ENCODE measurements at regions not wholly inside any gene's neighbourhood (a gene's known extent, or its start where the extent isn't known, plus 50 kb on each side); places are given as distances from the start of the nearest gene placed in this dataset.

DNA sequence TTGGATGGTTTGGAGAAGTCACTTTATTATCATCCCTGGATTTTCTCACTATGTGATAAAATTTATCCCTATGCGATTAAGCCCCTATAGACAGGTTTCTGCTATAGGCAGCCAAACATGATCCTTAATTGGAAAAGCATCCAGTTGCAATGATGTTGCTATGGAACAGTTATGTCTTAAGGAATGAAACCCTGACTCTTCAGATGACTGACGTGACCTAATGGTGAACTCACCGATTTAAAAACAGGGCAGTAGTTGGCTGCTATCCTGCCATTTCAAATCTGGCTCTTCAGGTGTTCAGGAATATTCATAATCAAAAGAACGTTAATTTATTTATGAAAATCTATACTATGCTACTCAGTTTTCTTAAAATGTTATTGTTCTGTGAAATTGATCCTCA lies 106.8 kb upstream of the ROBO1 start:
- intact Hi-C loops (cut with DNase I) = no loop called here
- DNase-seq (no peak), ATAC-seq (ENCODE audit: poor library complexity) (no peak)

DNA sequence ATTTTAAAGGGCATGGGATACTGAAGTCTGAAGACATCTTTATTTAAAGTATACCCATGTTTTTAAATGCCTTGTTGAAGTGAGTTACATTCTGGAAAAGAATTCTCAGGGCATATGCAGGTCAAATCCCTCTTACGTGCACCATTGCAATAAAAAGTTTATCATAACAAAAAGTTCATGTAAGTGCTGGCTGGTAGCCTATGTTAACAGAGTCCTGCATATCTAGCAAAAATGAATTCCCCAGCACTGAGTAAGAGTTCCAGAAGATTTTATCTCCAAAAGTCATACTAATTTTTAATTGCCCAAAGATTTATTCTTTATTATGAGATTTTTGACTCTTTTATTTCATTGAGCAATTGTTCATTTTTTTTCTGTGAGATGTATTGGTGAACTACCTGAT lies 104.7 kb upstream of the ROBO1 start:
- intact Hi-C loops (cut with DNase I) = no loop called here

DNA sequence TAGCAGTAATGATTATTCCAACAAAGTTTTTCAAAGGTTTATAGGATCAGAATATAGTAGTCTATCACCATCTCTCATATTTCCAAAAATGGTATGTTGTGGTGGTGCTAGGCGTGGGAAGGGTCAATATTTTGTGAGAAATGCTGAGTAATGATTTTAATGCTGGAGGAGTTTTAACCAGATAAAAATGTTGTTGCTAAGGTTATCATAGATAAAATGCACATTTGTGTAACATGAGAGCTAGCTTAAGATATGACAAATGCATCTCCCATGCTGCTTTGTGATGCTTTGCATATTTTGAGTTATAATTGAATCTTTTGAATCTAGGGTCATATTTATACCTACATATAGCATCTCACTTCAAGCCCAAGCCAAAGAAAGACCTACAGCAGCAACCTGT lies 103.9 kb upstream of the ROBO1 start:
- intact Hi-C loops (cut with DNase I) = no loop called here
- no peak for DNase-seq
- ATAC-seq (ENCODE audit: poor library complexity) = no peak

More for the DNA sequence above, 104.7 kb upstream of the ROBO1 start:
- DNase-seq (no peak), ATAC-seq (ENCODE audit: poor library complexity) (no peak)

DNA sequence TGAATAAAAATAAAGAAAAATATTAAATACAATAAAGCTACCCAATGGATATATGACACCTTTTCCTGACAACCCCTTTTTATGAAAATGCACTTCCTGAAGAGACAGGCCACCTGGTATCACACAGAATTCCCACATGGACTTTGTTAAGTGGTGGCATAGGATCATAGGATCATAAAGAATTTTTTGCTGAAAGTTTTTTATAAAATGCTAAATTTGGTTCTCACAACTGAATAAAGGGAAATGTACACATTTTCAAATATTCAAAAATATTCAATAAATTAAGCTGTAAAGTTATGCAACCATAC lies 102.5 kb upstream of the ROBO1 start:
- ATAC-seq (ENCODE audit: poor library complexity) (no peak), DNase-seq (no peak)
- intact Hi-C loops (cut with DNase I) = no loop called here

DNA sequence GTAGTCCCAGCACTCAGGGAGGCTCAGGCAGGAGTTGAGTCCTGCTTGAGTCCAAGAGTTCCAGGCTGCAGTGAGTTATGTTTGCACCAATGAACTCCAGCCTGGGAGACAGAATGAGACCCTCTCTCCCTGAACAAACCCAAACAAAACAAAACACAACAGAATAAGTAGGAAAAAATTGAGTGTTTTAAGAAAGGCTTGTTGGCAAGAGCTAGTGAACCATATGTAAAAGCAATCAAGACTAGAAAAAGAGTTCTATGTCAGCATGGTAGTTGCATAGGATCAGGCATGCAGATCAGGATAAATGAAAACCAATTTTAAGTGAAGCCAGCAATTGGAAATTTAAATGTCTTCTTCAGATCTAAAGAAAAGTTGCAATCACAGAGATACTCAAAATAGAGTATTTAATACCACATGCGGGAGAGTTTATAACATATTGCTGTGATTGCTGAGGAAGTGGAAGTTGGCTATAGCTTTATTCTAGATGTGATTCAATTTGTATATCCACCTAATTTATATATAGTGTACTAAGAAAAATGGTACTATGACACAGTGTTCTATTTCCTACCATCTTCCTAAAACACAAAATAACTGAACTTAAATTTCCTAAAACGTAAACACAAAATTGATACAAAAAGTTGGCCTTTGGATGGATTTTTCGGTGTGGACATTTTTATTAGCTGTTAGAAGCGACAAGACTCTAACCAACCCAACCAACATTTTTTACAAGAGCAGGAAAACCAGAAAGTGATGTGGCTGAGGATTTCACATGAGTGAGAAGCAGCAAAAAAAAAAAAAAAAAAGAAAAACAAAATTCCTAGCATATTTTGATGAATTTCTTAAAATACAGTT lies 101.9 kb upstream of the ROBO1 start:
- ATAC-seq (ENCODE audit: poor library complexity) (no peak), DNase-seq (no peak)
- intact Hi-C loops (cut with DNase I) = no loop called here

DNA sequence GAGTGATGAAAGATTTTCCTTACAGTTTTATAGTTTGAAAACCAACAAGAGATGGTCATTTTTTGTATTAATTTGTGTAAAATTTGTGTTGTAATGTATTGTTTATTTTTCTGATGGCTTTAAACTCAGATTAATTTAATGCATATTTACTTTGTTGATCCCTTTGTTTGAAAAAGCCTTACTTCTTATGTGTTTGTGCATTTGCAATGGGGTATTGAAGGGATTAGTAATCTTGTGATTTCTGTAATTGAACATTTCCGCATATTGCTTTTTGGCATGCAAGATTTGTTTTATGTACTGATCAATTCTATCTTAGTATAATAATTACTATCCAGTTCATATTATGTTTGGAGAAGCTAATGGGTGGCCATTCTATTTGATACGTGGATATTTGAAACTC lies 98.4 kb upstream of the ROBO1 start:
- intact Hi-C loops (cut with DNase I) = no loop called here
- no peak for ATAC-seq (ENCODE audit: poor library complexity)
- no peak for DNase-seq

DNA sequence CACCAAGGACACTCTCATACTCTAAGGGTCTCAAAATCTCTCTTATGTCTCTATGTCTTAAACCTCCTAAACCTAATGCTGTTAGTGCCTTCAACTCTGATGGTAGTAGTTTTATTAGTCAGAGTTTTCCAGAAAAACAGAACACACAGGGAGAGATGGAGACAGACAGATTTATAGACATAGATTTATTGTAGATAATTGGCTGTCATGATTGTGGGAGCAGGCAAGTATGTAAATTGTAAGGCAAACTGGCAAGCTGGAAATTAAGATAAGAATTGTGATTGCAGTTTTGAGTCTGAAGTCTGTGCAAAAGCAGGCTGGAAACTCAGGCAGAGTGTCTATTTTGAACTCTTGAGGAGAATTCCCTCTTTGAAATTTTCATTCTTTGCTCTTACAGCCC lies 96.3 kb upstream of the ROBO1 start:
- intact Hi-C loops (cut with DNase I) = no loop called here
- DNase-seq = no peak
- no peak for ATAC-seq (ENCODE audit: poor library complexity)

DNA sequence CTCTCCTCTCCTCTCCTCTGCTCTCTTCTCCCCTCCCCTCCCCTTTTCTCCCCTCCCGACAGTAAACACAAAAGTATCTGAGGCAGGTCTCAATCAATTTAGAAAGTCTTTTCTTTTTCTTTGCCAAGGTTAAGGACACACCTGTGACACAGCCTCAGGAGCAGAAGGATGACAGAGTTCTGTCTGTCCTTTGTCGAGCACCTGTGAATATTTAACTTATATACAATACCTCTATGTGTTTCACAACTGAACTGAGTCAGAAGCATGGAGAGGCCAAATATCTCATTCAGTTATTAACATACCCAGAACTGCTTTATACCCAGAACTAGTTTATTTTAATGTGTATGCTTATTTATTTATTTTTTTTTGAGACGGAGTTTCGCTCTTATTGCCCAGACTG lies 81.1 kb upstream of the ROBO1 start:
- DNase-seq = no peak
- ATAC-seq (ENCODE audit: poor library complexity) = no peak
- intact Hi-C loops (cut with DNase I) = no loop called here

DNA sequence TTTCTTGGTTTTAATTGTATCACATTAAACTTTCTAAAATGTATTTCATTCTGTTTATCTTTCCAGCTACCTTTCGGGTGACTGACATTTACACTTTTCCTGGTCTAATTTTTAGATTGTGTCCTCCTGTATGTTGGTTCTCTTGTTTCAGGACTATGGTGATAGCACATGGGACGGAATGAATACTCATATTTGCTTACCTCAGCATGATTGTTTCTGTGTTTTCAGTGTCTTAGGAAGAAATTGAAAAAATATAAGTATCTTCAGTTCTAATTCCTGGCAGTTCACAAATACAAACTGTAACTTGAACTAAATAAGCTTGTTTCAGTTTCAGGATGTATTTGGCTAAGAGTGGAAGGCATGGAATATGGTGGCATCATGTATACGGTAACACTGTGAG lies 80.1 kb upstream of the ROBO1 start:
- intact Hi-C loops (cut with DNase I) = no loop called here
- ATAC-seq (ENCODE audit: poor library complexity) (no peak), DNase-seq (no peak)

DNA sequence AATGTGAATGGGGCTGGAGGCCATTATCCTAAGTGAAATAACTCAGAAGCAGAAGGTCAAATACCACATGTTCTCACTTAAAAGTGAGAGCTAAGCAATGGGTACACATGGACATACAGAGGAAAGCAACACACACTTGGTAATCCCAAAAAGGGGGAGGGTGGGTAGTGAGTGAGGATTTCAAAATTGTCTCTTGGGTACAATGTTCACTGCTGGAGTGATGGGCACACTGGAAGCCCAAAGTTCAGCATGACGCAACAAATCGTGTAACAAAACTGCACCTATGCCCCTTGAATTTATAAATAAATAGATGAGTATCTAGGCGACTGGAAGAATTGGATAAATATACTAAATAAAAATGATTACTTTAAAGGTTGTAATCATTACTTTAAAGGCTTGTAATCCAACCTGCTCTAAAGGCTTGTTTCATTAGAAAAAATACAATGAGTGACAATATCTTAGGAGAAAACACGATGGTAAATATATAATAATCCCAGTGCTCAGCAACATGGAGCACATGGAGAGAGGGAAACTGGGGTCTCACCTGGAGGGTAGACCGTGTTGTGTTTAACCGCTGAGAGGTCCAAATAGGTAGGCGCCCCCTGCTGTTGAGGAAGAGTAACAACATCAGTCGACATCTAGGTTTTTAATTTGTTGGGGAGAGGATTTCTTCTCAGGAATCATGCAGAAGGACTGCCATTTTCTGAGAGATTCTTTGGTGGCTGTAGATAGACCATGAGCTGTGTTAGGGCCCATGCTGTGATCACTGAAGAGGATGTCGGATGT lies 78.5 kb upstream of the ROBO1 start:
- no peak for DNase-seq
- intact Hi-C loops (cut with DNase I) = no loop called here

DNA sequence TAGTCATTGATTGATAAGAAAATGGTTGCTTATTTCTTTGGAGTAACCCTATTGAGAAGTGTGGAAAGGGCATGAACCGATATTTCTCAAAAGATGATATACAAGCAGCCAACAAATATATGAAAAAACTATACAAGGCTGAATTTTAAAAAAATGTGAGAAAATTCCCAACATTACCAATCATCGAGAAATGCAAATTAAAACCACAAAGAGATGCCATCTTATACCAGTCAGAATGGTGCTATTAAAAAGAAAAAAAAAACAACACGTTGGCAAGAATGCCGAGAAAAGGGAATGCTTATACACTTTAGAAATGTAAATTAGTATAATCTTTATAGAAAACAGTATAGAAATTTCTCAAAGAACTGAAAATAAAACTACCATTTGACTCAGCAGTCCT lies 77.7 kb upstream of the ROBO1 start:
- ATAC-seq (ENCODE audit: poor library complexity) (no peak), DNase-seq (no peak)
- intact Hi-C loops (cut with DNase I) = no loop called here

More for the DNA sequence above, 78.5 kb upstream of the ROBO1 start:
- no peak for ATAC-seq (ENCODE audit: poor library complexity)

DNA sequence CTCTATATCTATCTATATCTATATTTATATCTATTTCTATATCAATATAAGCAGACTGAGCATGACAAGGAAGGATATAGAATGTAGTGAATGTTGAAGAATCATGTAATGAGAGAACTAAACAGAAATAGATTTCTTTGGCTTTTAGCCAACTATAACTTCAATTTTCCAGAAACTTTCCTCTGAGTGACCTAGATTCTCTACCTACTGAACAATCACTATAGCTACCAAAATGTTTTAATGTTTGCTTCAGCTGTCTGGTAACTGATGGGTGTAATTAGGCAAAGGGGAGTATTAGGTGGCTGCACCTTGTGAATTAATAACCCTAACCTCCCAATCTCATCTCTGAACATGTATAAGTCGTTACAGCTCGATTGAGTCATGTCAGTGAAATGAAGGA lies 76.4 kb upstream of the ROBO1 start:
- intact Hi-C loops (cut with DNase I) = no loop called here
- DNase-seq (no peak), ATAC-seq (ENCODE audit: poor library complexity) (no peak)

DNA sequence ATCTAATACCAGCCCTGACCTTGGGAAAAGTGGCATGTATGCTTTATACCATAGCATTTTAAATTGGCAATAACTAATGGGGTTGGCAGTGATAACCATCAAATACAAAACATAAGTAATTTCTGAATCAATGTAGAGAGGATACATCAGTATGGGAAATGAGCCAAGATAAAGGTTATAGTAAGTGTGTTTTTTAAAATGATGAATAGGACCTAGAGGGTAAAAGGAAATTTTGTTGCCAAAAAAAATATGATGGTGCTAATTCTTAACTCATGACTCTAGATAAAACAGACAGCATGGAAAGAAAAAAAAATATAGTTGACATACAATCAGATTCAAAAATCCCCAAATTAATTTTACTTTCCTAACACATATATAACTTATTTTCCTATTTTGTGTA lies 75.4 kb upstream of the ROBO1 start:
- no peak for ATAC-seq (ENCODE audit: poor library complexity)
- no peak for DNase-seq
- intact Hi-C loops (cut with DNase I) = no loop called here

DNA sequence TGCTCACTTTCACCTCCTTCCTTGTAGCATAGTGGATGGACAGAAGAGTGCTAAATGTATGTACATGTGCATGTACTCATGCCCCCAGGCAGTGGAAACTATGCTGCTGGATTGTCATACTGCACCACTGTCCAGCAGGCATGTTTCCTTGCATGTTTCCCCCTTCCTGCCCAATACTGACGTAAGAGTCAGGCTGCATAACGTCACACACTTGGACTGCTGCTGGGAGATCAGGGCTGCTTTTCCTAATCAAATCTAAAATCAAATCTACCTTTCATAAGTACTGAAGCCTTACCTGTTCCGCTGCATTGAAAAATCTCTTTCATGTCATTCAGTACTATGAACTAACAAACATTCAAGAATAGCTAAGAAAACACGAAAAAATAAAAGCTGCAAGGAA lies 67.9 kb upstream of the ROBO1 start:
- no peak for DNase-seq
- intact Hi-C loops (cut with DNase I) = no loop called here
- ATAC-seq (ENCODE audit: poor library complexity) = no peak

DNA sequence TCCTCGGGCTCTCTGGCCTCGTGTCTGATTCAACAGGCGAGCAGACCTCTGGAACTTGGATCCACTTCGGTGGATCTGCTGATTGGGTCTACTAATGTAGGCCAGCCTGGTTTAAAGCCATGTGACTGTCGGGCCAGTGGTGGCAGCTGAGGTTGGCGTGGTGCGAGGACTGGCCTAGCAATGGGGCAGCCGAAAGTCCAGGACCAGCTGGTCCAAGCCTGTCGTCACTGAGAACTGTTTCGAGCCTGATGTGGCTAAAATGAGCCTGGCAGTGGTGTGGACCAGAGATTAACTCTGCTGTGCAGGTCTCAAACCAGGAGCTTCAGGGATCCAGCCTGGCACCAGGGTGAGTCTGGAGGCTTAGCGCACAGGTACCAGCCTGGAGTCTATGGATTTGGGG lies 56.4 kb upstream of the ROBO1 start:
- intact Hi-C loops (cut with DNase I) = no loop called here
- no peak for ATAC-seq (ENCODE audit: poor library complexity)
- DNase-seq = no peak

DNA sequence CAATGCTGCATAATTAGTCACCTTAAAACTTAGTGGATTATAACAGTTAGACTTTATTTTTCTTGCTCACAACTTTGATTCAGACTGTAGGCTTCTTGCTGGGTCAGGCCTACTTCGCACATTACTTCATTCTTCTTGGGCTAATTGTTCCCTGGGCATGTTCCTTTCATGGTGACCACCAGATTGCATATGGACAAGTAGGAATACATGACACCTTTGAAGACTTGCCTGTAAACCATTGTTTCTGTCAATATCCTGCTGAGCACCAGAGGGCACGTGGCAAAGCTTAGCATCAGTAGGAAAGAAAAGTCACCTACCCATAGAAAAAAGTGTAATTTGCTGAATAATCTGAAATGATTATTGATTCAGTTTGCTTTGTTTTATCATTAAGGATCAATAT lies 54.3 kb upstream of the ROBO1 start:
- intact Hi-C loops (cut with DNase I) = no loop called here
- no peak for ATAC-seq (ENCODE audit: poor library complexity)
- no peak for DNase-seq

DNA sequence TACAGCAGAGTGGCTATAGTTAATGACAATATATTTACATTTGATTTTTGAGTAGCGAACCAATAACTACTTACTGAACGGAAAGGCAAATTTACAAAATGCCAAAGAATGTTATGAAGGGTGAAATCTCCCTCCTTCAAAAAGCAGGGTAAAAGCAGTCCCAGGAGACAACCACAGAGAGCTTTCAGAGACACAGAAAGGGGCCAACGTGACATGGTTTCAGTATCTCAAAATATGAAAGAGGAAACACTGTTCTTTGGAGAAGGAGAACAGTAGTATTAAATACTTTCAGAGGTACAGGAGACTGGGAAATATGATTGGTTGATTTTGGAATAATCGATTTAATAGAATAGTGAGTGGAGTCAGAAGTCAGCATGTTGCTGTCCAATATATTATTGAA lies 52.3 kb upstream of the ROBO1 start:
- no peak for ATAC-seq (ENCODE audit: poor library complexity)
- intact Hi-C loops (cut with DNase I) = no loop called here
- no peak for DNase-seq

DNA sequence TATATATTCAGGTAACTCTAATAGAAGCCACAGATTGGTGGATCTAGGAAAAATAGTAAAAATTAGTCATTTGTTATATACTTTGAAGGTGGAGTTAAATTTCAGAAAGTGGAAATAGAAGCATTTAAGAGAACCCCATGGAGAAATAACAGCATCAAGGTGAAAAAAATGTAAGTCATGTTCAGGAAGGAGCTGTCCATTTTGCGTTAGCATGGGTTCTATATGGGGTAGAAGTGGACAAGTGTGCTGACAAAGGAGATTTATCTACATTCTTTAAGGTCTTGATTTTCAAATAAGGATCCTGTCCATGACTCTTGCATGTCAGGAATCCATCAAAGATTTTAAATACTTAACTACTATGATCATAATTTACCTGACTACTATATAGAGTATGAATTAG lies 50.2 kb upstream of the ROBO1 start:
- intact Hi-C loops (cut with DNase I) = no loop called here
- DNase-seq (no peak), ATAC-seq (ENCODE audit: poor library complexity) (no peak)

All from Right ventricle myocardium superior (tissue), 1 donor.